ENCODE measurements at regions not wholly inside any gene's neighbourhood (a gene's known extent, or its start where the extent isn't known, plus 50 kb on each side); places are given as distances from the start of the nearest gene placed in this dataset.
A peak's percentile ranks its signal among the peaks of the same experiment; 100 is the strongest.

- TF ChIP-seq CTCF (conservative IDR thresholded peaks at IDR 0.05 in 1 of 2, IDR thresholded peaks at IDR 0.05 in 1 of 2; ENCODE audit: low read depth in 1 of 2, low read length in 2 of 2) (no peak), EZH2 (IDR thresholded peaks at IDR 0.05; ENCODE audit: low read length, missing control alignments) (no peak)
- H3K4me2 ChIP-seq (ENCODE audit: extremely low read depth, insufficient read depth, low read length) = peak overlapping the region; percentile 76
- DNase-seq (ENCODE audit: low read depth in 2 of 2) = peak; percentile 40 to 65
- H3K4me1 ChIP-seq (ENCODE audit: control insufficient read depth, extremely low read depth, insufficient read depth, low read length) = no peaks in the 10 kb centered on the region
- peaks cover 6% of the 10 kb centered on the region for H3K27me3 ChIP-seq (ENCODE audit: control insufficient read depth, insufficient read depth, low read length)
- no peaks in the 10 kb centered on the region for H3K36me3 ChIP-seq (ENCODE audit: control insufficient read depth, insufficient read depth, low read length)
- no peaks in the 10 kb centered on the region for H3K79me2 ChIP-seq (ENCODE audit: control insufficient read depth, insufficient read depth, low read length)
- no peak overlapping the region for H3K9ac ChIP-seq (ENCODE audit: insufficient read depth, low read length)
- peak overlapping the region; percentile 15 to 70 (median 52) for H3K4me3 ChIP-seq (replicated peaks in 1 of 4; ENCODE audit: control extremely low read depth in 1 of 4, insufficient read depth in 1 of 4, low read depth in 3 of 4, low read length in 4 of 4)
- H2AFZ ChIP-seq (ENCODE audit: low read length) = peak overlapping the region; percentile 90
- H3K27ac ChIP-seq (ENCODE audit: insufficient read depth, low read length) = no peak overlapping the region
- H4K20me1 ChIP-seq (ENCODE audit: control insufficient read depth, extremely low read depth, insufficient read depth, low read length) = no peaks in the 10 kb centered on the region
- no peaks in the 10 kb centered on the region for H3K9me3 ChIP-seq (ENCODE audit: control insufficient read depth, insufficient read depth, low read depth, low read length)
These were observed 56.2 kb upstream of the SMYD2 start for GRCh38 chr1:214224611-214225354.

- no peak overlapping the region for H3K9ac ChIP-seq (ENCODE audit: insufficient read depth, low read length)
- no peak overlapping the region for H3K27ac ChIP-seq (ENCODE audit: insufficient read depth, low read length)
- peaks cover 10% of the 10 kb centered on the region for H3K27me3 ChIP-seq (ENCODE audit: control insufficient read depth, insufficient read depth, low read length)
- no peaks in the 10 kb centered on the region for H3K4me1 ChIP-seq (ENCODE audit: control insufficient read depth, extremely low read depth, insufficient read depth, low read length)
- no peak for TF ChIP-seq CTCF (conservative IDR thresholded peaks at IDR 0.05 in 1 of 2, IDR thresholded peaks at IDR 0.05 in 1 of 2; ENCODE audit: low read depth in 1 of 2, low read length in 2 of 2)
- TF ChIP-seq EZH2 (IDR thresholded peaks at IDR 0.05; ENCODE audit: low read length, missing control alignments) = no peak
- H2AFZ ChIP-seq (ENCODE audit: low read length) = no peak overlapping the region
- H3K36me3 ChIP-seq (ENCODE audit: control insufficient read depth, insufficient read depth, low read length) = no peaks in the 10 kb centered on the region
- no peaks in the 10 kb centered on the region for H4K20me1 ChIP-seq (ENCODE audit: control insufficient read depth, extremely low read depth, insufficient read depth, low read length)
- H3K4me3 ChIP-seq (replicated peaks in 1 of 4; ENCODE audit: control extremely low read depth in 1 of 4, insufficient read depth in 1 of 4, low read depth in 3 of 4, low read length in 4 of 4) = no peak overlapping the region
- no peak overlapping the region for H3K4me2 ChIP-seq (ENCODE audit: extremely low read depth, insufficient read depth, low read length)
- DNase-seq (ENCODE audit: low read depth in 2 of 2) = no peak
- H3K9me3 ChIP-seq (ENCODE audit: control insufficient read depth, insufficient read depth, low read depth, low read length) = no peaks in the 10 kb centered on the region
- H3K79me2 ChIP-seq (ENCODE audit: control insufficient read depth, insufficient read depth, low read length) = no peaks in the 10 kb centered on the region
These were observed 52.0 kb upstream of the SMYD2 start for GRCh38 chr1:214228976-214229375.

- no peak overlapping the region for H3K27ac ChIP-seq (ENCODE audit: insufficient read depth, low read length)
- H3K9ac ChIP-seq (ENCODE audit: insufficient read depth, low read length) = no peak overlapping the region
- peaks cover 10% of the 10 kb centered on the region for H3K27me3 ChIP-seq (ENCODE audit: control insufficient read depth, insufficient read depth, low read length)
- DNase-seq (ENCODE audit: low read depth in 2 of 2) = no peak
- H3K36me3 ChIP-seq (ENCODE audit: control insufficient read depth, insufficient read depth, low read length) = no peaks in the 10 kb centered on the region
- no peaks in the 10 kb centered on the region for H3K79me2 ChIP-seq (ENCODE audit: control insufficient read depth, insufficient read depth, low read length)
- H3K4me3 ChIP-seq (replicated peaks in 1 of 4; ENCODE audit: control extremely low read depth in 1 of 4, insufficient read depth in 1 of 4, low read depth in 3 of 4, low read length in 4 of 4) = no peak overlapping the region
- TF ChIP-seq EZH2 (IDR thresholded peaks at IDR 0.05; ENCODE audit: low read length, missing control alignments) = no peak
- TF ChIP-seq CTCF (conservative IDR thresholded peaks at IDR 0.05 in 1 of 2, IDR thresholded peaks at IDR 0.05 in 1 of 2; ENCODE audit: low read depth in 1 of 2, low read length in 2 of 2) = no peak
- H3K4me2 ChIP-seq (ENCODE audit: extremely low read depth, insufficient read depth, low read length) = no peak overlapping the region
- no peaks in the 10 kb centered on the region for H4K20me1 ChIP-seq (ENCODE audit: control insufficient read depth, extremely low read depth, insufficient read depth, low read length)
- no peaks in the 10 kb centered on the region for H3K9me3 ChIP-seq (ENCODE audit: control insufficient read depth, insufficient read depth, low read depth, low read length)
- no peaks in the 10 kb centered on the region for H3K4me1 ChIP-seq (ENCODE audit: control insufficient read depth, extremely low read depth, insufficient read depth, low read length)
- no peak overlapping the region for H2AFZ ChIP-seq (ENCODE audit: low read length)
These were observed 51.2 kb upstream of the SMYD2 start for GRCh38 chr1:214229736-214230135.
